Endodermal cell (in vitro differentiated cells): ENCODE measurements at regions not wholly inside any gene's neighbourhood (a gene's known extent, or its start where the extent isn't known, plus 50 kb on each side); places are given as distances from the start of the nearest gene placed in this dataset.

Experiments
- DNase-seq: peaks from one replicate; pipeline ENCODE4 v3.0.0-alpha.2; 2017
- H3K27ac ChIP-seq: 2 replicates; pipeline ENCODE4 v1.5.1; 2013; ENCODE audit warnings: mild to moderate bottlenecking, low read depth, low read length, moderate library complexity
- H3K27me3 ChIP-seq: 2 replicates; pipeline ENCODE4 v1.6.1; 2013; ENCODE audit warnings: mild to moderate bottlenecking, low read length, moderate library complexity; ENCODE audit not compliant: insufficient read depth, control insufficient read depth, poor library complexity, severe bottlenecking
- H3K36me3 ChIP-seq: 2 replicates; pipeline ENCODE4 v1.7.0; 2013; ENCODE audit warnings: mild to moderate bottlenecking, low read length, moderate library complexity; ENCODE audit not compliant: control insufficient read depth, insufficient read depth
- H3K4me1 ChIP-seq: one replicate; pipeline ENCODE4 v1.7.0; 2013; ENCODE audit warnings: low read length; ENCODE audit not compliant: control insufficient read depth, insufficient read depth
- H3K4me3 ChIP-seq: 2 replicates; pipeline ENCODE4 v1.5.1; 2013; ENCODE audit warnings: mild to moderate bottlenecking, low read length, moderate library complexity
- H3K9ac ChIP-seq: 2 replicates; pipeline ENCODE4 v1.6.1; 2013; ENCODE audit warnings: mild to moderate bottlenecking, low read length, moderate library complexity; ENCODE audit not compliant: poor library complexity, severe bottlenecking; ENCODE audit errors: extremely low read depth
- H3K9me3 ChIP-seq: 2 replicates; pipeline ENCODE4 v1.6.1; 2013; ENCODE audit warnings: mild to moderate bottlenecking, low read length, moderate library complexity; ENCODE audit not compliant: control insufficient read depth
- H3K27ac Mint-ChIP-seq: 2 replicates; pipeline ENCODE4 v1.8.0; 2020; ENCODE audit warnings: mixed read lengths
- H3K27me3 Mint-ChIP-seq: 2 replicates; pipeline ENCODE4 v1.8.0; 2021; ENCODE audit warnings: mild to moderate bottlenecking, mixed read lengths; ENCODE audit not compliant: insufficient read depth
- H3K36me3 Mint-ChIP-seq: 2 replicates; pipeline ENCODE4 v1.8.0; 2020; ENCODE audit warnings: low read depth, mixed read lengths
- H3K4me1 Mint-ChIP-seq: 2 replicates; pipeline ENCODE4 v1.8.0; 2020; ENCODE audit warnings: mixed read lengths
- H3K4me3 Mint-ChIP-seq: 2 replicates; pipeline ENCODE4 v1.8.0; 2020; ENCODE audit warnings: mild to moderate bottlenecking, moderate library complexity, mixed read lengths
- H3K9me3 Mint-ChIP-seq: 2 replicates; pipeline ENCODE4 v1.8.0; 2020; ENCODE audit warnings: mild to moderate bottlenecking, mixed read lengths
- CTCF ChIP-seq: fragments of 200-600 bp; sonication (generic); conservative IDR thresholded peaks from 2 replicates; pipeline ENCODE4 v1.5.0; 2021; ENCODE audit warnings: antibody characterized with exemption, mild to moderate bottlenecking
- WGBS, 2 experiments: methylation state at CpG; one replicate each; pipeline versions ENCODE4 v1.1.5 to v1.1.7; 2013; ENCODE audit warnings: missing lambda C conversion rate in 2 of 2, mixed read lengths in 1 of 2; ENCODE audit not compliant: insufficient coverage in 1 of 2, insufficient read length in 1 of 2; 5-methylcytosine and 5-hydroxymethylcytosine counted together

DNA sequence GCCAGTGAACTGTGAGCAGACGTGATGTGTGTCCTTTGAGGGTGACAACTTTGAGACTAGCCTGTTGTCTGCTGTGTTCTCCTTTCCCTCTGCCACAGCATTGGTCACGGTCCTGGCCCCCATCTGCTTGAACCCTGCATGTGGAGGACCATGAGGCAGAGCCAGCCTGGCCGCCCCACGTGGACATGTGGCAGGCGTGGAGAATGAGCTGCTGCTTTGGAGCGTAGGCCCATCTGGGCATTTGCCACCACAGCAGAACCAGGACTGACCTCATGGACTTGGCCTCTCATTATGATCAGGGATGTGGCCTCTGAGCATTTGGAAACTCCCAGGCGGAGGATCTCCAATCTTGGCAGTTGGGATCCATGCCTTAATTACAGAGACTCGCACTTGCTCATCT lies 448.5 kb downstream of the TCERG1L start:
- H3K27me3 ChIP-seq = no peaks in the 10 kb centered on the region
- no peaks in the 10 kb centered on the region for H3K9me3 Mint-ChIP-seq
- WGBS, 2 experiments = 88 to 90% methylated on average over 8 of the region's 8 CpGs
- no peak overlapping the region for H3K4me3 ChIP-seq
- H3K27ac Mint-ChIP-seq = no peak overlapping the region
- no peak overlapping the region for H3K27ac ChIP-seq
- no peaks in the 10 kb centered on the region for H3K36me3 ChIP-seq
- H3K36me3 Mint-ChIP-seq = no peaks in the 10 kb centered on the region
- no peak overlapping the region for H3K9ac ChIP-seq
- H3K4me3 Mint-ChIP-seq = no peak overlapping the region
- no peak for TF ChIP-seq CTCF
- no peak for DNase-seq
- H3K27me3 Mint-ChIP-seq = no peaks in the 10 kb centered on the region
- H3K9me3 ChIP-seq = no peaks in the 10 kb centered on the region
- H3K4me1 ChIP-seq = no peaks in the 10 kb centered on the region
- no peaks in the 10 kb centered on the region for H3K4me1 Mint-ChIP-seq

GRCh38 chr10:130864961-130865818 lies 446.3 kb downstream of the TCERG1L start:
- WGBS, 2 experiments = 90 to 92% methylated on average over 10 to 17 of the region's 17 CpGs
- no peak overlapping the region for H3K27ac ChIP-seq
- H3K4me1 ChIP-seq = no peaks in the 10 kb centered on the region
- no peak overlapping the region for H3K27ac Mint-ChIP-seq
- no peaks in the 10 kb centered on the region for H3K9me3 ChIP-seq
- H3K27me3 ChIP-seq = no peaks in the 10 kb centered on the region
- no peaks in the 10 kb centered on the region for H3K36me3 ChIP-seq
- no peaks in the 10 kb centered on the region for H3K9me3 Mint-ChIP-seq
- DNase-seq = no peak
- no peaks in the 10 kb centered on the region for H3K27me3 Mint-ChIP-seq
- no peaks in the 10 kb centered on the region for H3K4me1 Mint-ChIP-seq
- no peak overlapping the region for H3K9ac ChIP-seq
- TF ChIP-seq CTCF = no peak
- H3K36me3 Mint-ChIP-seq = no peaks in the 10 kb centered on the region
- no peak overlapping the region for H3K4me3 Mint-ChIP-seq
- no peak overlapping the region for H3K4me3 ChIP-seq

GRCh38 chr10:130866857-130867256 lies 444.7 kb downstream of the TCERG1L start:
- no peak for DNase-seq
- H3K4me1 Mint-ChIP-seq = no peaks in the 10 kb centered on the region
- H3K27ac Mint-ChIP-seq = no peak overlapping the region
- no peak overlapping the region for H3K4me3 Mint-ChIP-seq
- no peak overlapping the region for H3K27ac ChIP-seq
- no peak overlapping the region for H3K9ac ChIP-seq
- no peak for TF ChIP-seq CTCF
- no peaks in the 10 kb centered on the region for H3K27me3 Mint-ChIP-seq
- H3K4me1 ChIP-seq = no peaks in the 10 kb centered on the region
- H3K36me3 Mint-ChIP-seq = no peaks in the 10 kb centered on the region
- no peaks in the 10 kb centered on the region for H3K27me3 ChIP-seq
- no peaks in the 10 kb centered on the region for H3K9me3 Mint-ChIP-seq
- no peaks in the 10 kb centered on the region for H3K36me3 ChIP-seq
- WGBS, 2 experiments = 87 to 90% methylated on average over 5 to 7 of the region's 7 CpGs
- H3K4me3 ChIP-seq = no peak overlapping the region
- H3K9me3 ChIP-seq = no peaks in the 10 kb centered on the region
